ENCODE measurements at regions not wholly inside any gene's neighbourhood (a gene's known extent, or its start where the extent isn't known, plus 50 kb on each side); places are given as distances from the start of the nearest gene placed in this dataset.

GRCh38 chr6:14359438-14359837 is 241.9 kb downstream of the CD83 start:
- Mint-ChIP-seq H3K36me3 (no peaks in the 10 kb centered on the region), H3K9me3 (no peaks in the 10 kb centered on the region), H3K4me3 (no peak overlapping the region), H3K27me3 (peaks cover 9 to 13% of the 10 kb centered on the region in 2 donors), H3K4me1 (ENCODE audit: low read depth in 2 of 2) (peaks cover 0 to 5% of the 10 kb centered on the region in 2 donors), H3K27ac (no peak overlapping the region)
- ATAC-seq, result no peak
- DNase-seq (ENCODE audit: low spot score), result no peak

GRCh38 chr6:14360565-14360964 is 243.0 kb downstream of the CD83 start:
- Mint-ChIP-seq H3K9me3 (no peaks in the 10 kb centered on the region), H3K36me3 (no peaks in the 10 kb centered on the region), H3K4me1 (ENCODE audit: low read depth in 2 of 2) (peaks cover 0 to 3% of the 10 kb centered on the region in 2 donors), H3K27ac (no peak overlapping the region), H3K4me3 (no peak overlapping the region), H3K27me3 (peaks cover 9 to 13% of the 10 kb centered on the region in 2 donors)
- ATAC-seq (no peak), DNase-seq (ENCODE audit: low spot score) (no peak)

DNA sequence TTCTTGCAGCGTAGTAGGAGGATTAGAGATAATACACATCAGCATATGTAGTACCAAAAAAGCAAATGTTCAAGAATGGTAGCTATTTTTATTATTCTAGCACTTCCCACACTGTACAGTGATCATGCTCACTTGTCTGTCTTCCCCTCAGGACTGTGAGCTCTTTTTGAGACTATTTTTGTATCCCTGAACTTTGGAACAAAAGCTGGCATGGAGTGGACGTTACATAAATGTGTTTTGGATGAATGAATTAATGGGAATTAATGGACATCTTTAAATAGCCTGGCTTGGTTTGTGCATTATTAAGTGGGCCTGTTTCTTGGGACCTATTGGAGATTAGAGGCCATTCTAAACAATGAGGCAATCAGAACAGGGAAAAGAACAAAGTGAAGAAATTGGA is 243.7 kb downstream of the CD83 start:
- H3K27ac Mint-ChIP-seq, result no peak overlapping the region
- H3K36me3 Mint-ChIP-seq, result no peaks in the 10 kb centered on the region
- no peak overlapping the region for H3K4me3 Mint-ChIP-seq
- peaks cover 9 to 13% of the 10 kb centered on the region in 2 donors for H3K27me3 Mint-ChIP-seq
- H3K4me1 Mint-ChIP-seq (ENCODE audit: low read depth in 2 of 2), result peaks cover 0 to 3% of the 10 kb centered on the region in 2 donors
- no peak for DNase-seq (ENCODE audit: low spot score)
- H3K9me3 Mint-ChIP-seq, result no peaks in the 10 kb centered on the region
- ATAC-seq, result no peak

DNA sequence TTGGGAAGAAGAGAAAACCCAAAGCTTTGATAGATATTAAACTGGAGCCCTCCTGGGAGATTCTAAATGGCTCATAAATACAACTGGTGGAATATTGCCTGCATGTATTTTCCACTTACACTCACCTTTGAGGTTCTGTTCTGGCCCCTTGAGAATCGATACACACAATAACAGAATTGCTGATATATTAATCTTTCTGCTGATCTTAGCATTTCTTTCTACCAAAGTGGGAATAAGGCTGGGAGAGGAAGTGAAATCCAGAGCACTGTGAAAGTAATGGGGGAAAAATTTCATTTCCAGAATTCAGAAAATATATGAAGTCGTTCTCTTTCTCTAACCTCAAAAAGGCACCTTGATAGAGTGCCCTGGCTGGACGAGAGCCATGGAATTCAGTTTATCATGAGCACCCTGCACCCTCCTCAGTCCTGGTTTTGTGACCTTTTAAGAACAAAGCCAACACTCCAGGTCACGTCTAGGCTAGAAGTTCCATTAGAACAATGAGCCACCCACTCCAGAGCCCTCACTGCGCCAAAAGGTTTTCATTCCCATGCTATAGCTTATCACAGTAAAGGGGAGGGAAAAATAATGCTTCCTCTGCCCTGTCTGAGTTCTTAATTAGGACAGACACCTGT is 244.5 kb downstream of the CD83 start:
- Mint-ChIP-seq H3K27ac (no peak overlapping the region), H3K4me3 (no peak overlapping the region)

DNA sequence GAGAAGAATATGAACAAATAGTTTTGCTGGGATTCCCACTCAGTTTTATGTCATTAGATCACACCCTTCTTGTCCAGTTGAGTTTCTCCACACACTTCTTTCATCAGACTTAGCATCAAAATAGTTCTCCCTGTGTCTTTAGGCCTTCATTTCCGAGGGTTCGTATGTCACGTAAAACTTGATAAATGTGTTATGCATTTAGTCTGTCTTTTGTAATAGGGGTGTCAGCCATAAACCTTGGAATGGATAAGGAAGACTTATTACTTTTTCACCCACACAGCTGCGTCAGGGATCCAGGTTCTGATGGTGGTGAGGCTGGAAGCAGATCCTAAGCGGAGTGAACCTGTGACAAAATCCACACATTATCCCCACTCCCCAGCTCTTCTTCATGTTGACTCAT is 246.8 kb downstream of the CD83 start:
- Mint-ChIP-seq H3K27me3 (peaks cover 4 to 6% of the 10 kb centered on the region in 2 donors), H3K36me3 (no peaks in the 10 kb centered on the region), H3K4me3 (no peak overlapping the region), H3K27ac (no peak overlapping the region), H3K9me3 (no peaks in the 10 kb centered on the region), H3K4me1 (ENCODE audit: low read depth in 2 of 2) (no peaks in the 10 kb centered on the region)
- DNase-seq (ENCODE audit: low spot score), result no peak
- ATAC-seq, result no peak

More for the DNA sequence above, 244.5 kb downstream of the CD83 start:
- ATAC-seq (no peak), DNase-seq (ENCODE audit: low spot score) (no peak)
- Mint-ChIP-seq H3K9me3 (no peaks in the 10 kb centered on the region), H3K36me3 (no peaks in the 10 kb centered on the region), H3K27me3 (peaks cover 9 to 13% of the 10 kb centered on the region in 2 donors), H3K4me1 (ENCODE audit: low read depth in 2 of 2) (peaks cover 0 to 3% of the 10 kb centered on the region in 2 donors)

DNA sequence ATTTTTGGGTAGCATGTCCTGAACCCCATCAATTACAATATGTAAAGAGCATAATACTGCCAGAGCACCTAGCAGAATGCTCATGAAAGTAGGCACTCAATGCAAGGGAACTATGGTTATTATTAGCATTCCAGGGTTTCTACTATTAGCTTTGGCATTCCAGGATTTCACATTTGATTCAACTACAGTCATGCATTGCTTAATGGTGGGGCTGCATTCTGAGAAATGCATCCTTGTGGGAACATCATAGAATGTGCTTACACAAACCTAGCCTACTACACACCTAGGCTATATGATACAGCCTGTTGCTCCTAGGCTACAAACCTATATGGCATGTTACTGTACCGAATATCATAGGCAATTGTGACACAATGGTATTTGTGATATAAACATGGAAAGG is 247.8 kb downstream of the CD83 start:
- Mint-ChIP-seq H3K27me3 (peaks cover 5 to 6% of the 10 kb centered on the region in 2 donors), H3K9me3 (no peaks in the 10 kb centered on the region), H3K27ac (no peak overlapping the region), H3K4me3 (no peak overlapping the region), H3K36me3 (no peaks in the 10 kb centered on the region), H3K4me1 (ENCODE audit: low read depth in 2 of 2) (no peaks in the 10 kb centered on the region)
- ATAC-seq, result no peak
- DNase-seq (ENCODE audit: low spot score), result no peak

- H3K9me3 Mint-ChIP-seq, result no peaks in the 10 kb centered on the region
- H3K27ac Mint-ChIP-seq, result no peak overlapping the region
- H3K27me3 Mint-ChIP-seq, result peaks cover 0 to 8% of the 10 kb centered on the region in 2 donors
- no peaks in the 10 kb centered on the region for H3K36me3 Mint-ChIP-seq
- no peak overlapping the region for H3K4me3 Mint-ChIP-seq
- H3K4me1 Mint-ChIP-seq (ENCODE audit: low read depth in 2 of 2), result peaks cover 2 to 3% of the 10 kb centered on the region in 2 donors
- no peak for DNase-seq (ENCODE audit: low spot score)
- no peak for ATAC-seq
These were observed 248.7 kb downstream of the CD83 start for GRCh38 chr6:14366315-14366714.

- ATAC-seq, result no peak
- no peaks in the 10 kb centered on the region for H3K9me3 Mint-ChIP-seq
- peaks cover 0 to 11% of the 10 kb centered on the region in 2 donors for H3K27me3 Mint-ChIP-seq
- no peaks in the 10 kb centered on the region for H3K36me3 Mint-ChIP-seq
- no peak for DNase-seq (ENCODE audit: low spot score)
- H3K27ac Mint-ChIP-seq, result no peak overlapping the region
- peaks cover 7 to 9% of the 10 kb centered on the region in 2 donors for H3K4me1 Mint-ChIP-seq (ENCODE audit: low read depth in 2 of 2)
- no peak overlapping the region for H3K4me3 Mint-ChIP-seq
These were observed 249.3 kb downstream of the CD83 start for GRCh38 chr6:14366872-14367271.

- Mint-ChIP-seq H3K4me1 (ENCODE audit: low read depth in 2 of 2) (peaks cover 10 to 13% of the 10 kb centered on the region in 2 donors), H3K27me3 (peaks cover 0 to 11% of the 10 kb centered on the region in 2 donors), H3K27ac (no peak overlapping the region), H3K36me3 (no peaks in the 10 kb centered on the region), H3K4me3 (no peak overlapping the region), H3K9me3 (no peaks in the 10 kb centered on the region)
- ATAC-seq (no peak), DNase-seq (ENCODE audit: low spot score) (no peak)
These were observed 249.7 kb downstream of the CD83 start for GRCh38 chr6:14367296-14367695.

GRCh38 chr6:14369717-14370116 is 252.1 kb downstream of the CD83 start:
- no peaks in the 10 kb centered on the region for H3K9me3 Mint-ChIP-seq

DNA sequence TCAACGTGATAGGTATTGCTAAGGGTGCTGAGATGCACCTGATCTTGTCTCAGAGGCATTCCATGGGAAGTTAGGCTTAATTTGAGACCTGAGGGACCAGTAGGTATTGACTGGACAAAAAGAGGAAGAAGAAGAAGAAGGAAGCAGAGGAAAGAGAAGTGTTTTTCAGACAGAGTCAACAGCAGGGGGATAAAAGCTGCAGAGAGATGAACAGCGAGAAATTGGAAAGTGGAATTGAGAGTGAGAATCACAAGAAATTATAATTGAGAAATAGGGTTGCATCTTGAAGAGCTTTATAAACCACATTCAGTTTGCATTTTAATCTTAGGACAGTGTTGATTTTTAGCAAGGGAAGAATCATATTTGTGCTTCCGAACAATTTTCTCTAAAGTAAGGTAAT is 254.0 kb downstream of the CD83 start:
- DNase-seq (ENCODE audit: low spot score) (no peak), ATAC-seq (no peak)
- Mint-ChIP-seq H3K36me3 (no peaks in the 10 kb centered on the region), H3K27me3 (peaks cover 16 to 20% of the 10 kb centered on the region in 2 donors), H3K9me3 (no peaks in the 10 kb centered on the region), H3K4me1 (ENCODE audit: low read depth in 2 of 2) (peaks cover 31 to 34% of the 10 kb centered on the region in 2 donors), H3K27ac (peak overlapping the region in 1 of 2 donors; percentile 12), H3K4me3 (peak overlapping the region; percentile 59)

More at GRCh38 chr6:14369717-14370116, 252.1 kb downstream of the CD83 start:
- peaks cover 6 to 13% of the 10 kb centered on the region in 2 donors for H3K27me3 Mint-ChIP-seq
- ATAC-seq (no peak), DNase-seq (ENCODE audit: low spot score) (no peak)
- H3K27ac Mint-ChIP-seq, result no peak overlapping the region
- H3K4me1 Mint-ChIP-seq (ENCODE audit: low read depth in 2 of 2), result peaks cover 23 to 25% of the 10 kb centered on the region in 2 donors
- H3K36me3 Mint-ChIP-seq, result no peaks in the 10 kb centered on the region
- no peak overlapping the region for H3K4me3 Mint-ChIP-seq

DNA sequence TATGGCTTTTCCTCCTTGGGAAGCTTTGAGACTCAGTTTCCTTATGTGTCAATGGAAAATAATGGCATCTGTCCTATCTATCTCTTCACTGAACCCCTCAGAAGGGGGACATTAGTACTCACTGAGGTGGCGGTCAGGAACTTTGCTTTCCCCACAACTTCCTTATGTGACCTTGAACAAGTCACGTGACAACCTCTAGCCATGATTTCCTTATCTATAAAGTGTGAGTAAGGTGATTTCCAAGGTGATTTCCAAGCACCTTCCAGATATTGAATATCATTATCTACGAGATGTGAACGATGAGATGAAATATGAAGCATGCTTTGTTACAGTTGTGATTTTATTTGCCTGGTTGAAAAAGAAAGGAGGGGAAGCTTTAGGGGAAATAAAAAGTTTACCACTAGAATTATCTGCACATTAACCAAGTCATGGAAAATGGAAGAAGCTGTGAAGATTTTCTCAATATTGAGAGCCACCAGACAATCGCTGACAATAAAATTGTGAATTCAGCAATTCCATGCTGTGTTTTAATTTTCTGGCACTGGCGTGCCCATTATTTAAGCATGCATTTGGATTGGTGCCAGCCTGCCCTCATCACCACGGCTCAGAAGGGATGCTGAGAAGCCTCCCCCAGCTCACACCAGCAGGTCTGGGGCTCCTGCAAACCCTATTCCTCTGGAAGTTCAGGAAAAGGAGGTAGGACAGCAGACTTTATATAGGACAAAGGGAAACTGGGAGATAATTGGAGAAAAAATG is 255.3 kb downstream of the CD83 start:
- DNase-seq (ENCODE audit: low spot score), result no peak
- Mint-ChIP-seq H3K4me3 (peak overlapping the region; percentile 21), H3K27me3 (peaks cover 22 to 25% of the 10 kb centered on the region in 2 donors)

DNA sequence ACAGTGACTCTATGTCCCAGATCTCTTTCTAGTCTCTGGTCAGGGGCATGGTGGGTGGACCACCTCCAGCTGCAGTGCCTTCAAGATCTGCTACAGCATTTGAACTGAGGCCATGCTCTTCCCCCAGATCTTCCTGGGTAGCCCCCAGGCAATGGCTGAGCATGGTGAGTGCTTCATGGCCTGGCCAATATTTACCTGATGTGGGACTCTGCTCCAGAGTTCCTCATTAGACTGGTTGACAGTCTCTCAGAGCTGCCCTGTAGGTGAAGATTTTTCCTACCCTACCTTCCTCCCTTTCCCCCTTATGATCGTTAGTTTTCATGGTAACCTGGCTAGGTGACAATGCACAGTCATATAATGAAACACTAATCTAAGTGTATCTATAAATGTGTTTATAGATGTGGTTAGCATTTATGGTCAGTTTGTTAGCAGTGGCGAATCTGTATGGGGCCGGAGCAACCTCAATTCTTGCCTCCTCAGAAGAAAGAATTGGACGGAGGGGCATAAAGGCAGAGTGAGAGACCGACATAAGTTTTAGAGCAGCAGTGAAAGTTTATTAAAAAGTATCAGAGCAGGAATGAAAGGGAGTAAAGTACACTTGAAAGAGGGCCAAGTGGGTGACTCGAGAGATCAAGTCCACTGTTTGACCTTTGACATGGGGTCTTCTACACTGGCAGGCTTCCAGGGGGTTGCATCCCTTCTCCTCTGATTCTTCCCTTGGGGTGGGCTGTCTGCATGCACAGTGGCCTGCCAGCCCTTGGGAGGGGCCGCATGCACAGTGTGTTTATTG is 256.3 kb downstream of the CD83 start:
- H3K27me3 Mint-ChIP-seq, result peaks cover 25 to 31% of the 10 kb centered on the region in 2 donors

More for the DNA sequence above, 255.3 kb downstream of the CD83 start:
- no peaks in the 10 kb centered on the region for H3K36me3 Mint-ChIP-seq
- peaks cover 31 to 34% of the 10 kb centered on the region in 2 donors for H3K4me1 Mint-ChIP-seq (ENCODE audit: low read depth in 2 of 2)
- H3K27ac Mint-ChIP-seq, result peak overlapping the region in 1 of 2 donors; percentile 24
- H3K9me3 Mint-ChIP-seq, result no peaks in the 10 kb centered on the region
- no peak for ATAC-seq

More for the DNA sequence above, 256.3 kb downstream of the CD83 start:
- H3K9me3 Mint-ChIP-seq, result no peaks in the 10 kb centered on the region
- H3K36me3 Mint-ChIP-seq, result no peaks in the 10 kb centered on the region
- DNase-seq (ENCODE audit: low spot score) (no peak), ATAC-seq (no peak)
- H3K4me3 Mint-ChIP-seq, result no peak overlapping the region
- peaks cover 31 to 34% of the 10 kb centered on the region in 2 donors for H3K4me1 Mint-ChIP-seq (ENCODE audit: low read depth in 2 of 2)
- H3K27ac Mint-ChIP-seq, result peak overlapping the region in 1 of 2 donors; percentile 24
